T-helper 22 cell (primary cell): ENCODE measurements at regions not wholly inside any gene's neighbourhood (a gene's known extent, or its start where the extent isn't known, plus 50 kb on each side); places are given as distances from the start of the nearest gene placed in this dataset.
"Not testable (repeated sequence)": the region's sequence is repeated elsewhere in the genome, so short reads cannot be mapped to it uniquely, and the experiment has no call there.

Experiments
- DNase-seq: peaks from one replicate; pipeline ENCODE4 v3.0.0-alpha.2; 2020; ENCODE audit warnings: low read depth

DNA sequence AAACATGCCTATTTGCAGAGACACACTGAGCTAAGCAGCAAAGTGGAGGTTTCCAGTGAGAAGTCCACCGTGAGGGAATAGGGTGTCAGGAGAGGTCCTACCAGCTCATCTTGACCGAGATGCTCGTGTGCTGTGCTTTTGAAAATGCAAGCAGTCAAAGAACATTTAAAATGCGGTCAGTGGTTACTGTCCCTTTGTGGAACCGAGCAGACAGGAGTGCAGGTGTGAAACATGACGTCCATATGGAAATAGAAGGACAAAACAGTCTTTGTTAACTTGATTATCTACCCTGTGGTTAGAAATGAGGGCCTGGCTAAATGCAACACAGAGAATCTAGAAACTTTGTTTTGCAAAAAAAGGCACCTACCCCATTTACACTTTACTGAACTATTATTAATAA lies 473.3 kb downstream of the SPATA31A6 start:
- not testable (repeated sequence) for DNase-seq

DNA sequence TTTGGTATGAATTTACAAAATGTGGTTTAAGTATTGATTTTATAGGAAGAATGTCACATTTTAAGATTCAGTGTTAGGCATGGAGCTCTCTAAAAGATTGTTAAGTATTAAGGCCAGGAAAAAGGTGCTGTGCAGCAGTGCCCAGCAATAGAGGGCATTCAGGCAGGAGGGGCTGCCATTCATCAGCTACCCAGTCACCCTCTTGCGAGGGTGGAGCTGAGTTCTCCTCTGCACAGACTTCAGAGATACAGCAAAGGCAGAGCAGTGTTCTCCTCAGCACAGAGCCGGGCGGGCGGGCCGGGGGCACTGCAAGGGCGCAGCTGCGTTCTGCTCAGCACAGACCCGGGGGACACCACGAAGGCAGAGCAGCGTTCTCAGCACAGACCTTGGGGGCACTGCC lies 474.0 kb downstream of the SPATA31A6 start:
- not testable (repeated sequence) for DNase-seq

DNA sequence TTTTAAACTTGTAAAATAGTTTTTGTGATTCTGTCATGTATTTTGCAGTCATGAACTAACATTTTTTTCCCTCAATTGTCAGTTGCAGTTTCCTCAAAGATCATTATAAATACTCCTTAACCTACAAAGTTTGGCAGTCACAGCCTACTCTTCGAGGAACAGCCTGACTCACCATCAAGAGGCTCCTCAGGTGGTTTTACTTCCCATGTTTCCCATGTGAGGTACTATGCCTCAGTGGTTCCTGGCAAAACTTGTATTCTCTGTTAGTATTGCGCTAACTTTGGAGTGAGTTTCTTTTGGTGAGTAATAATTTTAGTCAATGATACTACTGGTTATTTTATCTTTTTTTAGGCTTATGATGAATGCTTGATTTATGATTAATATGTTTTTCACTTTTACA lies 513.7 kb downstream of the SPATA31A6 start:
- DNase-seq, result not testable (repeated sequence)

DNA sequence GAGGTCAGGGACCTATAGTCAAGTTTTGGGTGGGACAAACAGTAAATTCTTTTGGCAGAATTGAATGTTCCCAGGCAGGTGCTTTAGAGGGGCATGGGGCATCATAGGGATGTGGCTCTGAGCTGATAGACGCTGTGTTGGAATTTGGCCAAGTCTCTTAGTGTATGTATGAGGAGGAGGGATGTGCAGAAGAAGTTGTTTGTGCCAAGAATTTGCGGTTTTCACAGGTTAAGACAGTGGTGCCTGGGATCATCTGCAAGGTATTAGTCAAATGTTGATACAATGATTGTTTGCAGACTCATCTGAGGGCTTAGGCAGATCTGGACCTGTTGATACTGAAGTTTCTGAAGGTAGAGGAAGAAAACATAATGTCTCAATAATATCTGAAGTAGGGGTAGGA lies 519.4 kb downstream of the SPATA31A6 start:
- DNase-seq, result not testable (repeated sequence)

DNA sequence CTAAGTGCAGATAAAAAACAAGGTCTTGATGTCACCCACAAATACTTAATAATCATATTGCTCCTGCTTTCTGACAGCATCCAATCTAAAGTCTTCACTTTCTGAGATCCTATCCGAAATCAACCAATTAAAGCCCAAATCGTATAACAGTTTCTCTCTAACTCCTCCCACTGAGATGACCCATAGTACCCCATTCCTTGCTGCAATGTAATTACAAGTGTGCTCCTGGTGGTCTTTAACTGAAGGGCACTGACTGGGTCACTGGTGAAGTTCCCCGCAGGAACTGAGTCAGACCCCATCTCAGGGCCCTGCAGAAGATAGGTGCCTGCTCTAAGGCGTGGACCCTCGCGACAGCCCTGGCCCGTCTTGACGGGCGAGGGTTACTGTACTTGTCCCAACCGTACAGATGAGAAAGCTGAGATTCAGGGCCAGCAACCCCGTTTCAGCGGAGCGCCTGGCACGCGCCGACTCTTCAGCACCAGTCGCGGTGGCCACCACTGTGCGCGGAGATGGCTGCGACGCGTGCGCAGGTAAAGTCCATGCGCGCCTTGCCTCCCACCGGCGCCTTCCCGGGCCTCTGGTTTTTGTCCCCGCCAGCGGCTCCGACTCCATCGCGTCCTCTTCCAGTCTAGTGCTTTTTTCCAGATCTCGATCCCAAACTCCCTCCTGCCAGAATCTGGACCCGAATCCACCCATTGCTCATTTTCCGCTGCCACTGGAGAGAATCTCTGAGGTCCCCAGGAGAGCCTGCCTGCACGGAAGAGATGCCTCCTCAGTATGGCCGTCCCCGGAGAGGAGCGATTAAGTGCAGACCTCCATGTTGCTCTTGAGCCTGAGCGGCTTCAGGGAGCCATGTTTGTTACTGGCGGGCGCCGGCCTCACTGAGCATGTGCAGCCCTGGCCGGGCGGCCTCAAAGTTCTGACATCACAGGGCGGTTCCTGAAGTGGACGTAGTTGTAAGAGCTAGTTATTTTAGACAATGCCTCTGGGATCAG lies 541.7 kb downstream of the SPATA31A6 start:
- DNase-seq, result peak; percentile 11

DNA sequence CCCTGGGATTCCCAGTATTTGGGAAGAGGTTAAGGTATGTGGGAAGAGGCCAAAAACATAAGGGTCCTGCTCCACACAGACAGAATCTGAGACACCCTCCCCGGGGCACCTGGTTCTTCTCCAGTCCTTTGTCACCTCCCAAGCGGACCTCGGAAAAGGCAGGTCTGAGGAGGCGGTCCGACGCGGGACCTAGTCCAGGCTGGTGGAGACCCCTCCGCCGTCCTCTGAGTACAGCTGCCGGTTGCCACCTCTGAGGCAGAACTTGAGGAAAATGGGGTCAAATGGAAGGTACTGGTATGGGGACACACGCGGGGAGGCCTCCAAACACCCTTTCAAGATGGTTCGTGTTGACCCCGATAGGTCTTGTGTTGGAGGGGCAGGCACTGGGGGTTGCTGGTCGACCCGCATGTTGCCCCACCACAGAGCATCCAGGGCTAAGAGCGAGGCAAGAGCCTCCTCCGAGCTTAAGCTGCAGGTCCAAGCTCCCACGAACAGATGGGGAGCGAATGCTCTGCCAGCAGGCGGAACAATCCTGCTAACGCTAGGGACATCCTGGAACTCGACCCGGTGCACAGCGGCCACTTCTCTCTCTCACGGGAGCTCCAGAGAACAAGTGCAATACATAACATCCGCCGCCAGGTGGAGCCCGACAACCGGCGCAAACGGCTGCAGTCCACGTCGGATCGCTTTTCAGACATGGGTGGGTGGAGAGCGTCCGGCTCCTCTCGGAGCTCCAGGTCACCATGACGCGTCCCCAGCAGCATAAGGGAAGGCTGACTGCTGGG lies 559.8 kb downstream of the SPATA31A6 start:
- DNase-seq, result peak; percentile 6

DNA sequence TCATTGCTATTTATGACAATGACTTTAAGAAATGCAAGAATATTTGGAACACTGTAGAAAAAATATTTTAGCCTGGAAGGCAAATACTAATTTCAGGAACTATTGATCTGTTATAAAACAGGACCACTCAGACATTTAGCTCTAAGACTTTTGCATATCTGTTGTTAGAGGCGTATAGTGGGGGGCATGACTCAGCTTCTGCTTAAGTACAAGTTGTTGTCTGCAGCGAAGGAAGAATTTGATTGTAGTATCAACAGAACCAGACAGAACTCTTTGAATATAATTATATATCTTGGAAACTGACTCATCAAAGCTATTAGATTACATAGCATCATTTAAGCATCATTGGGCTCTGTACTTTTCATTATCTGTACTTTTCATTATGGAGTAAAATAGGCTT lies 573.8 kb downstream of the SPATA31A6 start:
- not testable (repeated sequence) for DNase-seq

DNA sequence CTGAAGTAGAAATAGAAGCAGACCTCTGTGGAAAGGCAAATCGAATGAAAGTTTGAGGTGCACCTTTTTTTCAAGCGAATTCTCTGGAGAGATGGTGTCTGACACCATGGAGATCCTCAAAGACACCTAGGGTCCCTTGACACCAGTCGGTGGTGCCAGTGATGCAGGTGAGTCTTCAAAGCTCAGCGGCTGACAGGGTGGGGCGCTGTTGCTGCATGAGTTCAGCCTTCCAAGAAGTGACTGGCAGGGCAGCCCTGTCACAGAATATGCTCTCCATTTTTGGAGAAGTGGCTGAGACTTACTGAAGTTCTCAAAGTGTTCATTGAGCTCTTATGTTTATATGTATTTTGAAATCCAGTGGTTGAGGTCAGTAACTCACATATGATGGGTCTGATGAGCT lies 575.9 kb downstream of the SPATA31A6 start:
- DNase-seq, result not testable (repeated sequence)

DNA sequence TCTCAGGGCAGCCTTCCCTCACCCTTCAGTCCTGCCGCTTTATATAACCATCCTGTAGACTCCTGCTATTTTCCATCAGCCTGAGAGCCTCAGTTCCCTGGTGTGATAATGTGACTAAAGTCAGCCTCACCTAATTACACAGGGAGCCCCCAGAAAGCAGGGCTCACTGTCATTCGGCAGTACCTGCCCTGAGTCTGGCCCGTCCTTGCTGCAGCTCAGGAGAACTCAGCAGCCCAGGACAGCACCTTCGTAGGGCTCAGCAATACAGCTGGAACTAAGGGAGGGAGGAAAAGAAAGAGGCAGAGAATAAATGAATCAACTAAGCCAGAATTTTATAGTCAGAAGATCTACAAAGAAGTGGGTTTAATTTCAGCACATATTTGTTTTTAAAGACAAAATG lies 598.7 kb downstream of the SPATA31A6 start:
- not testable (repeated sequence) for DNase-seq

DNA sequence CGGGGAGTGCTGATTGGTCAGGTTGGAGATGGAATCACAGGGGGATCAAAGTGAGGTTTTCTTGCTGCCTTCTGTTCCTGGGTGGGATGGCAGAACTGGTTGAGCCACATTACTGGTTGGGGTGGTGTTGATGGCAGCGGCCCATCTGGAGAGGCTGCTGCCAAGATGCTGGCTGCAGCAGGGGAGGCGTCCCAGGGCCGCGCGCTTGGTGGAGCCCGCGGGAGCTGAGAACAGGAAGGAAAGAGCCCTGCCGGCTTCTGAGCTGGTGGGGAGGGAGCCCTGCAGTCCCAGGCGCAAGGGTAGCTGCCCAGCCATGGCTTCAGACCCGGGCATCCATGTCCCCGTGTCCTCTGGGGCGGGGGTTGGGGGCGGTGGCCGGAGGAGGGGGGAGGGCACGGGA lies 609.3 kb downstream of the SPATA31A6 start:
- not testable (repeated sequence) for DNase-seq

DNA sequence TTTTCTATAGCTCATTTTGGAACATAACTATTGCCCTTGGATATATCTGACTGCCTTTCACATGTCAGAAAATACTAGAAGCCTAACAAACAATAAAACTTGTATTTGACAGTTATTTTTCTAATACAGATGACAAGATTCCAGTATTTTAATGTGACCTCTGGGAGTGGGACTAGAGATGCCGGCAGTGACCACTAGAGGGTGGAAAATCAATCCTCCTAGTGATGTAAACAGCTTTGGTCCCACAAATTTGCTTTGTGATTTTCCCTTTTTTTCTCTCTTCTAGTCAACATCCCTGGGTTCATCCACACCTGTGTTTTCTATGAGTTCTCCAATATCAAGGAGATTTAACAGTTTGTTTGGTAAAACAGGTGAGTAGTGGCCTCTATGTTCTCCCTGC lies 615.1 kb downstream of the SPATA31A6 start:
- not testable (repeated sequence) for DNase-seq

DNA sequence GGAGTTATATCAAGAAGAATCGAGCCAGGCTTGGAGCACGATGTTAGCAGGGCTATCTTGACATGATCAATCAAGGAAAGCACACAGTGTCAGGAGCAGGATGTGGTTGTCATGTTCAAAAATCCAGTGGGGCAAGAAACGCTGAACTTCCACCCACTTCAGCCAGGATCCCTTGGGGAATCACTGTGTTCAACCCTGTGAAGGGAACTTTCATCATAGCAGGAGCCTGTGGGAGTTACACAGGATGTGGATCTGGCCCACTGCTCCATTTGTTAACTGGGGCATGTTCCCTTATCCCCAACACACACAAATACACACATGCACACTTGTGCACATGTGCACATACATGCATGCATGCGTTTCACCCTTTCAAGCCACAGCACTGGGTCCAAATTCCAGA lies 619.3 kb downstream of the SPATA31A6 start:
- not testable (repeated sequence) for DNase-seq

DNA sequence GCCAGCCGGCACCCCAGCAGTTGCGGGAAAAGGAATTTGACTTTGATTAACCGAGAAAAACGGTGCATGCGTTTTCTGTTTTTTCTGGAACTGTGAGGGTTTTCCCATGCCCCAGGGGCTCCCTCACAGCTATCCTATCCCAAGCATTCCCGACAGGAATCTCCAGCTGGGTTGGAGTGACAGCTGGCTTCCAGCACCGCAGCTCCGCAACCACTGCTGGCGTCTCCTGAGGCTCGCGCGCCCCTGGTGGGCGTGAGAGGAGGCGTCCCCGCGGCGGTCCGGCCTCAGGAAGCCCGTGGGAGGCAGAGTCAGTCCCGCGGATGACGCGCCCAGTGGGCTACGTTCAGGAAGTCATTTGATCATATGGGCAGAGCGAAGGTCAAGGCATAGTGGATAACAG lies 623.2 kb downstream of the SPATA31A6 start:
- DNase-seq, result not testable (repeated sequence)

DNA sequence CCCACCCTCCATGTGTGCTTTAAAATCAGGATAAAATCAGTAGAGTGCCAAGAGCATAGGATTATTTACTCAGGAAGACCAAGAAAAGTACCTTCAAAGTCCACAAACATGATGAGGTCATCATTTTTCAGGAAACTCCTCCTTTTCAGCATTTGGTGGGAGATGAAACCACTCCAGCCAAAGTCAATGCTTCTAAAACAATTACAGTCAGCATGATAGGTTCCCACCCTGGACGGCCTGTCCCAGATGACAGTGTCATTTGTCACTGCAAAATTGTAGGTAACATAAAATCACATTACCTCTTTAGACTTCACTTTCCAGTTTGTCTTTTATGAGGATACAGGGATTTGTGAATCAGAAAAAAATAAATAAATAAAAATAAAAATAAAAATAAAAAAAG lies 638.0 kb downstream of the SPATA31A6 start:
- not testable (repeated sequence) for DNase-seq

DNA sequence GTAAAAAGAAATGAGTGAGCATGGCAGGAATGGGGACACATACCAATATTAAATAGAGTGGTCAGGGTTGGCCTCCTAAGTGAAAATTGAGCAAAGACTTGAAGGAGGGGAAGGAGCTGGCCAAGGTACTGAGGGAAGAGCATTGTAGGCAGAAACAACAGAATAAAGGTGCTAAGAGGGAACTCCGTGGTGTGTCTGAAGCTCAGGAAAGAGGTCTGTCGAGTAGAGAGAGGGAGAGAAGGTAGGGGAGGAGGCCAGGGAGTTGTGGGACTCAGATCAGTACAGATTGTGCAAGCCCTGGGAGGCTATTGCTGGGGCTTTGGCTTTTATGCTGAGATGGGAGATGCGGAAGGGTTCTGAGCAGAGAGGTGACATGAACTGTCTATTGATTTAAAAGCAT lies 664.7 kb downstream of the SPATA31A6 start:
- not testable (repeated sequence) for DNase-seq

DNA sequence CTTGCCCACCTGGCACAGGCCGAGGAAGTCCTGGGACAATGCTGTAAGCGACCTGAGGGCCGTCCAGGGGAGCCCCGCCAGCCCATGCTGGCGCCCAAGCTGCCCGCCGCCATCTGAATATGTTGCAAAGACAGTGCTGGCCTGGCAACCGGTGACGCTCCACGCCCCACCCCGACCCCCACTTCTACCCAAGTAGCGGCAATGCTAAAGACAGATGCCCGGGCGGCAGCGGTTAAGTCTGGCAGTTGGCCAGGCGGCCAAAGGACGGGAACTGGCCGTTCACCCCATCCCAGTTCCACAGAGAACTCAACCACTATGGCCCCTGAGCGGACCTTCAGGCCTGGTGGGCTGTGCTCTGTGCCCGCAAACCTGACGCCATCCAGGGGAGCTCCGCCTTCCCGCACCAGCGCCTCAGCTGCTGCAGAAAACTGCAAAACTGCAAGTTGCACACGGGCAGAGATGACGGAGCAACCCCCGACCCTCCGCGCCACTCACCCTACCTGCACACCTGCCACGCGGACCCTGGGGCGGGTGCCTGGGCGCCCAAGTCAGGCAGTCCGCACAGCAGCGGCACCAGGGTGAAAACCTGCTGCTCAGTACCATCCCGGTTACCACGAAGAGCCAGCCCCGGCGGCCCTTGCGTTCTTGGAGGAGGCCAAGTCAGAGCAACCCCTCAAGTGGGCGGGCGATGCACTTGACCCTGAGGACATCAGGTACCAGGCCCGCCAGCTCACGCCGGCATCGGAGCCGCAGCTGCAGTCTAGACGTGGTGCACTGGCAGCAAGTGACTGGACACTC lies 667.6 kb downstream of the SPATA31A6 start:
- DNase-seq, result not testable (repeated sequence)

DNA sequence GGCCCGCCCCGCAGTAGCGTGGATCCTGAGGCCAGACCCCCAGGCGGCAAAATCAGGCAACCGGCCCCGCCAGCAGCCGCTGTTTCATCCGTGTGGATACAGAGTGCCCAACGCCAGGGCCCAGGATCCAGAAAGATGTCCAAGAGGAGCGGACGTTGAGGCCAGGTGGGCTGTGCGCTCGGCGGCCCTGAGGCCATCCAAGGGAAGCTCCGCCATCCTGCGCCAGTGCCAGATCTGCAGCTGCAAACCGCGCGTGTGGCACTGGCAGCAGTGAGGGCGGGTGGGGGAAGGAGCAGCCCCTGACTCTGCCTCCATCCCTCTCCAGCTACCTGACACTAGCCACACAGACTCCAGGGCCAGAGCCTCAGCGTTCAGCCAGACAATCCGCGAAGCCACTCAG lies 668.2 kb downstream of the SPATA31A6 start:
- not testable (repeated sequence) for DNase-seq

DNA sequence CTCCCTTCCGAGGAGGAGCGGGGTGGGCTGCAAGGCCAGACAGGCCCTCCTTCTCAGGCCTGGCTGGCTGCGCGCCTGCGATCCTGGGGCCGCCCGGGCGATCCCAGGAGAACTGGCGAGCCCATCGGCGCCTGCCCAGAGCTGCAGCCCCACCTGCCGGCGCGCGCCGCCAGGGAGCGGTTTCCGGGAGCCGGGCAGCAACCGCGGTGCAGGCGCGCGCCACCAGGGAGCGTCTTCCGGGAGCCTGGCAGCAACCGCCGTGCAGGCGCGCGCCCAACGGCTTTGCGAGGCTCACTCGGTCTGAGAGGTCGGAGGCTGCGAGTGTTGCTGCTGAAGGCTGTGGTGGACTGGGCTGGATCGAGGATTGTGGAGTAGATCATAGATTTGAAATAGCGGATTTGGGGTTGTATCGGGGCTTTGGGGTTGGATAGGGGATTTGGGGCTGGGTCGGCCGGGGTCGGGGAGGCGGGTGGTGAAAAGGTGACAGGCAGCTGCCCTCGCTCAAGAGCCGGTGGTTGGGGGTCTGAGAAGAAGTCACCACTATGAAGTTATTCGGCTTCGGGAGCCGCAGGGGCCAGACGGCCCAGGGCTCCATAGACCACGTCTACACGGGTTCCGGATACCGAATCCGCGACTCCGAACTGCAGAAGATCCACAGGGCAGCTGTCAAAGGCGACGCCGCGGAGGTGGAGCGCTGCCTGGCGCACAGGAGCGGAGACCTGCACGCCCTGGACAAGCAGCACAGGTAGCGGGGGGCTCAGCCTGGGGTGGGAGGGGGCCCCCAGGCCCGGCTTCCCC lies 668.9 kb downstream of the SPATA31A6 start:
- not testable (repeated sequence) for DNase-seq

DNA sequence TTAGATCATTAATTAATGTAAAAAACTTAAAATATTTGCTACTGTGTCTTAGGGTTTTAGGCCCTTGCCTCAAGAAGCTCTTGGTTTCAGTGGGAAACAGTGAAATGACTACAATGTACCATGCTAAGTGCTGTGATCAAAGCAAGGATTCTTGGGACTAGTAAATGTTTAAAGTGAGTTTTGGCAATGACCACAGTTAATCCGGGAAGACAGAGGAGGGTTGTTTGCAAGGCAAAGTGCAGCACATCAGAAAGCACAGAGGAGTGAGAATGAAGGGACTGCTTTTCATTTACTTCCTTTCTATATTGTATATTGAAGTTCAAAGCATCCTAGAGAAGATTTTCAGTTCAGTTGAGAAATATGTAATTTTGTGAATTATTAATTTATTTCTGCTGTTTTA lies 676.7 kb downstream of the SPATA31A6 start:
- DNase-seq, result not testable (repeated sequence)

DNA sequence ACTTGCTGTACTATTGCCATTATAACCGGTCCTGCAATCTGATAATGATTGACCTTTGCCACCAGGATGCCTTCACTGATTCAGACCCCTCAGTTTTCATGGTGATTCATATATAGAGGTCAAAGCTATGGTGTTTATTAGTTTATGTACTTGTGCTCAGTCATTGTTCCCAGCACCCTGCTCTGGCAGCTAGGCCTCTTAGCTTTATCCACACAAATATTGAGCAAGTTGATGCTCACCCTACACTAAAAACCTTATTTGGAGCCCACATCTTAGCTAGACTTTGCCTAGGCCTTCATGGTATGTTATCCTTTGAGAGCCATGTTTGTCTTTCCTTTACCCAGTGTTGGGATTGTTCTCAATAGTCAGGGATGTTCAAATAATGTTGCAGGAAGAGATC lies 679.0 kb downstream of the SPATA31A6 start:
- DNase-seq, result not testable (repeated sequence)
